Astrocyte (in vitro differentiated cells and primary cell): ENCODE measurements at regions not wholly inside any gene's neighbourhood (a gene's known extent, or its start where the extent isn't known, plus 50 kb on each side); places are given as distances from the start of the nearest gene placed in this dataset.
"Not testable (repeated sequence)": the region's sequence is repeated elsewhere in the genome, so short reads cannot be mapped to it uniquely, and the experiment has no call there.

Experiments
- CTCF ChIP-seq: IDR thresholded peaks from 2 replicates; pipeline ENCODE4 v1.5.1; 2011; ENCODE audit warnings: low read depth, mild to moderate bottlenecking, inconsistent platforms, low read length, moderate library complexity; ENCODE audit not compliant: insufficient read depth
- EZH2 ChIP-seq: IDR thresholded peaks from 2 replicates; pipeline ENCODE4 v1.6.1; 2012; ENCODE audit warnings: mild to moderate bottlenecking, low read length, inconsistent platforms; ENCODE audit not compliant: insufficient read depth

- TF ChIP-seq EZH2: not testable (repeated sequence)
- TF ChIP-seq CTCF: peak; percentile 11
Measured at GRCh38 chr2:131858197-131858596, 303.6 kb downstream of the ANKRD30BL start.
